ENCODE measurements at regions not wholly inside any gene's neighbourhood (a gene's known extent, or its start where the extent isn't known, plus 50 kb on each side); places are given as distances from the start of the nearest gene placed in this dataset.

DNA sequence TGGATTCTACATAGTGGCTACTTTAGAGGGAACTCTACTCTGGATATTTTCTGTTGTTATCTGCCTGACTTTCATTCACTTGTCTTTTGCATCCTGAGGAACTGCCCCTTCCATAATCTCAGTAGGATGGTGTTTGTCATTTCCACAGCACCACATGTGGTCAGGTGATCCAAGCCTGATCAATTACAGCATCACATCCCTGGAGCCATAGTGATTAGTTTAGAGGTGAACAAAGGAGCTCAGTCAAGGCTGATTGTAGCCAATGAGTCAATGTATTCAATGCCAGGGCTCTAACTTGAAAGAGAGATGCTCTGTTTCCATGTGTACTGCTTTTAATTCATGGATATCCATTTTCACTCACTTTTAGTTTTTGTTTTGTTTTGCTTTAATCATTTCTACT is 478.7 kb upstream of the ADAMTS9 start:
- H3K4me3 ChIP-seq (ENCODE audit: low read length) = no peak overlapping the region
- TF ChIP-seq, protein P1, sequence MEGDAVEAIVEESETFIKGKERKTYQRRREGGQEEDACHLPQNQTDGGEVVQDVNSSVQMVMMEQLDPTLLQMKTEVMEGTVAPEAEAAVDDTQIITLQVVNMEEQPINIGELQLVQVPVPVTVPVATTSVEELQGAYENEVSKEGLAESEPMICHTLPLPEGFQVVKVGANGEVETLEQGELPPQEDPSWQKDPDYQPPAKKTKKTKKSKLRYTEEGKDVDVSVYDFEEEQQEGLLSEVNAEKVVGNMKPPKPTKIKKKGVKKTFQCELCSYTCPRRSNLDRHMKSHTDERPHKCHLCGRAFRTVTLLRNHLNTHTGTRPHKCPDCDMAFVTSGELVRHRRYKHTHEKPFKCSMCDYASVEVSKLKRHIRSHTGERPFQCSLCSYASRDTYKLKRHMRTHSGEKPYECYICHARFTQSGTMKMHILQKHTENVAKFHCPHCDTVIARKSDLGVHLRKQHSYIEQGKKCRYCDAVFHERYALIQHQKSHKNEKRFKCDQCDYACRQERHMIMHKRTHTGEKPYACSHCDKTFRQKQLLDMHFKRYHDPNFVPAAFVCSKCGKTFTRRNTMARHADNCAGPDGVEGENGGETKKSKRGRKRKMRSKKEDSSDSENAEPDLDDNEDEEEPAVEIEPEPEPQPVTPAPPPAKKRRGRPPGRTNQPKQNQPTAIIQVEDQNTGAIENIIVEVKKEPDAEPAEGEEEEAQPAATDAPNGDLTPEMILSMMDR (conservative IDR thresholded peaks at IDR 0.05; ENCODE audit: low read depth, low read length) = no peak
- no peak for DNase-seq (ENCODE audit: low read depth)

DNA sequence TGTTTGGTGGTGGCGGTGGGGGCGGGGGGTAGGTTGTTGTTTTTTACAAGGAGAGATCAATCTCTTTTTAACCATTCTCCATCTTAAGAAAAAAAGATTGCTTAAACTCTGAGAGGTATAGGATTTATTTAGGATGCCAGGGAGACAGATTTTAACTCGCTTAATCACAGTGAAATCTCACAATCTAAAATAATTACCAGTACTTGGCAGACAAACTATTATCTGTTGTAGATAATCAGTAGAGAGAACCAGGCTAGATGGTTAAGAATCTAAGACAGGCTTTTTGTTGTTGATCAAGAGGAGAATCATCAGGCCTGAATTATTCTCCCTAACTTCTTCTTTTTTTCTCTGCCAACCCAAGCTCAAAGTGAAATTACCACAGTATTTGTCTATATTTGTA is 470.2 kb upstream of the ADAMTS9 start:
- TF ChIP-seq, protein P1 (conservative IDR thresholded peaks at IDR 0.05; ENCODE audit: low read depth, low read length) = no peak
- no peak overlapping the region for H3K4me3 ChIP-seq (ENCODE audit: low read length)
- DNase-seq (ENCODE audit: low read depth) = no peak

DNA sequence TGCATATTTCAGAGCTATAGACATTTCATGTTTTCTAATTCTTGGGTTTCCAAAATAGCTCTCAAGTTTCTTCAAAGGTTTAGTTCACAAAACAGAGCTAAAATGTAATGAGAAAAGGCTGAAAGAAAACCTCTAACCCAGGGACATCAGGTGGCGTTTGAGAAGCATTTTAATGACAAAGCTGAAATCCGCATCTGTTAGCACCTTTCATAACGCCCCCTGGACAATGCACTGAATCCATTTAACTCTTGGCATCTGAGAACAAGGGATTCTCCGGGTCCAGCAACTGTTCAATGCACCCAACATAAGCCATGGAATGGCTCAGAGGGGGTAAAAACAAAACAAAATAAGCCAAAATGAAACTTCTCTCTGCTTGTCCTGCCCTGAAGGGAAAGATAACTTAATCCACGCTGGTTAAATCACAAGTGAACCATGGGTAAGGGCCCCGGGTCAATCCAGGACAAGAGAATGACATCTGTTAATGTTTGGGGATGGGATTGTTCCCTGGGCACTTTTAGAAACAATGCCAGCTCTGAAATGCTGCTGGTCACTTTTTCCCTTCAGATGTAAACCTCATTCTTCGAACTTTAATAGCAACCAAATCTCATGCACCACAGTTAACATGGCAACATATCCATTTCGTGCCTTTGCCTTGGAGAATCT is 466.2 kb upstream of the ADAMTS9 start:
- TF ChIP-seq, protein P1 (conservative IDR thresholded peaks at IDR 0.05; ENCODE audit: low read depth, low read length) = no peak
- H3K4me3 ChIP-seq (ENCODE audit: low read length) = no peak overlapping the region
- DNase-seq (ENCODE audit: low read depth) = no peak

DNA sequence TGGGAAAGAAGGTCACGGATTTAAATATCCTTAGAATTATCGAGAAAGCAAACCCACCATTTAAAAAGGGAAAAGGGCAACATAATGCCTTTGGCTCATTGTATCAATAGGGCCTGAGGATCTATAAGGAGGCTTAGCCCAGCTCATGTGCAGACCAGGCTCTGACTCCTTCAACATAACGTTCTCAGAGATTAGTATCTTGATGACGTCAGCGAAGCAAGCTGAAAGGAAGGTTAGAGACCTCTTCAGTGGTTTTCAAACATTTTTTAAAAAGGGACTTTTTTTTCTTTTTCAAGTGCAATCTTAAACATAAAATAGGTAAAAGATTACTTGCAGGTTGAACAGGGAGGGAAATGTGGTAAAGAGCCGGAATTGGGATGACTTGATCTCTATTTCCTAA is 463.9 kb upstream of the ADAMTS9 start:
- TF ChIP-seq, protein P1 (conservative IDR thresholded peaks at IDR 0.05; ENCODE audit: low read depth, low read length) = no peak
- DNase-seq (ENCODE audit: low read depth) = peak; percentile 59

DNA sequence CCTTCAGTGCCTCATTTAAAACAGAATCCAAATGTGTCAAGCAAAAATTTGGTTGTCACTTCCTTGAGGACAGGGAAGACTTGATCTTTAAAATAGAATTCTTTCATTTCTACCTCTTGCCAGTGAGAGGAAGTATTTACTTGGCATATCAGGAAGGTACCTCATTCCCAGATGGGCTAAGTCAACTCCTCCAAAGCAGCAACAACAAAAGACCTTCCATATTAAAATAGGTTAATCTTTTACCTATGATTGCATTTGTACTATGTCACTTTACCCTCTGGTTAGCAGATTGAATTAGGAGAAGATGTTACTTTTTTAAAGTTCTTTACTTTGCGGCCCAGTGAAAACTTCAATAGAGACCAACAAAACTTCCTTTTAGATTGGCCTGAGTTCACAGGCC is 462.1 kb upstream of the ADAMTS9 start:
- no peak for DNase-seq (ENCODE audit: low read depth)
- TF ChIP-seq, protein P1 (conservative IDR thresholded peaks at IDR 0.05; ENCODE audit: low read depth, low read length) = no peak
- H3K4me3 ChIP-seq (ENCODE audit: low read length) = no peak overlapping the region

More for the DNA sequence above, 463.9 kb upstream of the ADAMTS9 start:
- H3K4me3 ChIP-seq (ENCODE audit: low read length) = no peak overlapping the region

DNA sequence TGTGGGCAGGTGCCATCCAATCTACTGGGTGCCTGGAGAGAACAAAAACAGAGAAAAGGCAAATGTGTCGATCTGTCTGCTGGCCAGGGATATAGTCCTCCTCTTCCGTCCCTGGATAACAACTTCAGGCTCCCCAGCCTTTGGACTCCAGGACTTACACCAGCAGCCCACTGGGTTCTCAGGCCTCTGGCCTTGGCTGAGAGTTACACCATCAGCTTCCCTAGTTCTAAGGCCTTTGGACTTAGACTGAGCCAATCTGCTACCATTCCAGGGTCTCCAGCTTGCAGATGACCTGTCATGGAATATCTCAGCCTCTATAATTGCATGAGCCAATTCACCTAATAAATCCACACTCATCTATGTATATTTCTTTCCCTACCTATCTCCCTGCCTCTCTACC is 460.9 kb upstream of the ADAMTS9 start:
- H3K4me3 ChIP-seq (ENCODE audit: low read length) = no peak overlapping the region
- TF ChIP-seq, protein P1 (conservative IDR thresholded peaks at IDR 0.05; ENCODE audit: low read depth, low read length) = no peak
- no peak for DNase-seq (ENCODE audit: low read depth)

DNA sequence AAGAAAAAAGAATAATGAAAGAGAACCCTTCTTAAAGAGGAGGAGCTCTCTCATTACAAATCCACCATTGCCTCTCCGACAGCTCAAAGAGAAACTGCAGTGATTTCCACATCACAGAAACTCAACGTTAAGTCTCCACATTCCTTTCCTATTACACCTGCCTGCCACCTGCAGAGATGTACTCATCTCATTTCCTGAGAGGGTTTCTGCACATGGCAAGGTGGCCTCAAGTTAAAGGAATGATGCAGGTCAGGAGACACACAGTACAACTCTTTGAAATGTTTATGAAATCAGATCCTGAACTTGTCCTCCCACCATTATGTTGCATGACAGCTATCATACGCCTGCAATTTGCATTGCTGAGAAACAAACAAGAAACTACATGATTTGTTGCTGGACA is 458.4 kb upstream of the ADAMTS9 start:
- DNase-seq (ENCODE audit: low read depth) = no peak
- no peak overlapping the region for H3K4me3 ChIP-seq (ENCODE audit: low read length)
- TF ChIP-seq, protein P1 (conservative IDR thresholded peaks at IDR 0.05; ENCODE audit: low read depth, low read length) = no peak
